ENCODE measurements at regions not wholly inside any gene's neighbourhood (a gene's known extent, or its start where the extent isn't known, plus 50 kb on each side); places are given as distances from the start of the nearest gene placed in this dataset.

- no peak for DNase-seq
These were observed 225.0 kb upstream of the RAB6C start for GRCh38 chr2:129754421-129754820.

- no peak for DNase-seq
These were observed 224.6 kb upstream of the RAB6C start for GRCh38 chr2:129754831-129755230.

- DNase-seq: no peak
These were observed 223.7 kb upstream of the RAB6C start for GRCh38 chr2:129755786-129756185.

- no peak for DNase-seq
These were observed 223.2 kb upstream of the RAB6C start for GRCh38 chr2:129756276-129756675.

- DNase-seq: no peak
These were observed 222.0 kb upstream of the RAB6C start for GRCh38 chr2:129757366-129757914.

- peak; percentile 63 for DNase-seq
These were observed 221.3 kb upstream of the RAB6C start for GRCh38 chr2:129757915-129758783.

GRCh38 chr2:129758784-129759471 is 220.5 kb upstream of the RAB6C start:
- no peak for DNase-seq

- DNase-seq: no peak
These were observed 219.9 kb upstream of the RAB6C start for GRCh38 chr2:129759472-129760010.

- no peak for DNase-seq
These were observed 218.8 kb upstream of the RAB6C start for GRCh38 chr2:129760669-129761068.

GRCh38 chr2:129761569-129762021 is 217.9 kb upstream of the RAB6C start:
- no peak for DNase-seq

GRCh38 chr2:129762386-129763189 is 216.9 kb upstream of the RAB6C start:
- no peak for DNase-seq

- DNase-seq: no peak
These were observed 216.1 kb upstream of the RAB6C start for GRCh38 chr2:129763190-129763846.

- DNase-seq: no peak
These were observed 215.5 kb upstream of the RAB6C start for GRCh38 chr2:129763966-129764365.

GRCh38 chr2:129764376-129765325 is 214.8 kb upstream of the RAB6C start:
- no peak for DNase-seq

GRCh38 chr2:129765326-129765677 is 214.2 kb upstream of the RAB6C start:
- no peak for DNase-seq

- peak; percentile 57 for DNase-seq
These were observed 213.7 kb upstream of the RAB6C start for GRCh38 chr2:129765678-129766351.

- peak; percentile 45 for DNase-seq
These were observed 213.0 kb upstream of the RAB6C start for GRCh38 chr2:129766374-129766993.

GRCh38 chr2:129767346-129768035 is 212.0 kb upstream of the RAB6C start:
- DNase-seq: no peak

- no peak for DNase-seq
These were observed 211.5 kb upstream of the RAB6C start for GRCh38 chr2:129768036-129768386.
